ENCODE measurements at regions not wholly inside any gene's neighbourhood (a gene's known extent, or its start where the extent isn't known, plus 50 kb on each side); places are given as distances from the start of the nearest gene placed in this dataset.
"Not testable (repeated sequence)": the region's sequence is repeated elsewhere in the genome, so short reads cannot be mapped to it uniquely, and the experiment has no call there.

- H3K27me3 Mint-ChIP-seq (ENCODE audit: low read depth in 3 of 3); H3K36me3 ChIP-seq (replicated peaks in 1 of 2; ENCODE audit: control insufficient read depth in 1 of 2, insufficient read depth in 2 of 2, low read length in 2 of 2); H3K9me3 ChIP-seq (replicated peaks in 1 of 2; ENCODE audit: control insufficient read depth in 1 of 2, insufficient read depth in 1 of 2, low read length in 2 of 2); H3K4me2 ChIP-seq (replicated peaks; ENCODE audit: extremely low read depth, low read length, poor library complexity, severe bottlenecking); H3K79me2 ChIP-seq (ENCODE audit: insufficient read depth, low read length); H3K9me3 Mint-ChIP-seq; H3K27me3 ChIP-seq (ENCODE audit: control insufficient read depth in 2 of 2, insufficient read depth in 2 of 2, low read length in 2 of 2); DNase-seq; intact Hi-C loops (cut with micrococcal nuclease); H4K20me1 ChIP-seq (ENCODE audit: insufficient read depth, low read length); H3K4me1 Mint-ChIP-seq; H3K27ac ChIP-seq (ENCODE audit: low read depth in 1 of 2, low read length in 2 of 2); H3K36me3 Mint-ChIP-seq; H3K4me3 Mint-ChIP-seq; H3K4me1 ChIP-seq (ENCODE audit: control insufficient read depth in 1 of 2, insufficient read depth in 2 of 2, low read length in 2 of 2); H3K27ac Mint-ChIP-seq; H2AFZ ChIP-seq (ENCODE audit: insufficient read depth, low read depth, low read length, poor library complexity, severe bottlenecking); H3K9ac ChIP-seq (ENCODE audit: insufficient read depth, low read length, poor library complexity, severe bottlenecking); H3K4me3 ChIP-seq (replicated peaks in 1 of 3; ENCODE audit: low read depth in 2 of 3, low read length in 3 of 3): not testable (repeated sequence)
- WGBS (ENCODE audit: insufficient coverage) = no CpG with 5 or more reads among the region's 12 CpGs
Observed at GRCh38 chr21:6077358-6077757, 4444.0 kb upstream of the TPTE start.

- H3K36me3 ChIP-seq (replicated peaks in 1 of 2; ENCODE audit: control insufficient read depth in 1 of 2, insufficient read depth in 2 of 2, low read length in 2 of 2); H3K79me2 ChIP-seq (ENCODE audit: insufficient read depth, low read length); H3K27me3 Mint-ChIP-seq (ENCODE audit: low read depth in 3 of 3); H3K36me3 Mint-ChIP-seq; H3K4me2 ChIP-seq (replicated peaks; ENCODE audit: extremely low read depth, low read length, poor library complexity, severe bottlenecking); H3K4me3 Mint-ChIP-seq; H3K4me1 ChIP-seq (ENCODE audit: control insufficient read depth in 1 of 2, insufficient read depth in 2 of 2, low read length in 2 of 2); intact Hi-C loops (cut with micrococcal nuclease); H4K20me1 ChIP-seq (ENCODE audit: insufficient read depth, low read length); H2AFZ ChIP-seq (ENCODE audit: insufficient read depth, low read depth, low read length, poor library complexity, severe bottlenecking); H3K9ac ChIP-seq (ENCODE audit: insufficient read depth, low read length, poor library complexity, severe bottlenecking); H3K27ac ChIP-seq (ENCODE audit: low read depth in 1 of 2, low read length in 2 of 2); DNase-seq; H3K4me1 Mint-ChIP-seq; H3K9me3 Mint-ChIP-seq; H3K27me3 ChIP-seq (ENCODE audit: control insufficient read depth in 2 of 2, insufficient read depth in 2 of 2, low read length in 2 of 2); H3K27ac Mint-ChIP-seq; H3K9me3 ChIP-seq (replicated peaks in 1 of 2; ENCODE audit: control insufficient read depth in 1 of 2, insufficient read depth in 1 of 2, low read length in 2 of 2); H3K4me3 ChIP-seq (replicated peaks in 1 of 3; ENCODE audit: low read depth in 2 of 3, low read length in 3 of 3): not testable (repeated sequence)
- WGBS (ENCODE audit: insufficient coverage) = no CpG with 5 or more reads among the region's 12 CpGs
Observed at GRCh38 chr21:6078902-6079301, 4442.5 kb upstream of the TPTE start.

- H3K27me3 ChIP-seq (ENCODE audit: control insufficient read depth in 2 of 2, insufficient read depth in 2 of 2, low read length in 2 of 2); H3K36me3 Mint-ChIP-seq; H4K20me1 ChIP-seq (ENCODE audit: insufficient read depth, low read length); H3K79me2 ChIP-seq (ENCODE audit: insufficient read depth, low read length); H3K9me3 ChIP-seq (replicated peaks in 1 of 2; ENCODE audit: control insufficient read depth in 1 of 2, insufficient read depth in 1 of 2, low read length in 2 of 2); H3K36me3 ChIP-seq (replicated peaks in 1 of 2; ENCODE audit: control insufficient read depth in 1 of 2, insufficient read depth in 2 of 2, low read length in 2 of 2); H3K27ac Mint-ChIP-seq; H3K4me3 Mint-ChIP-seq; H2AFZ ChIP-seq (ENCODE audit: insufficient read depth, low read depth, low read length, poor library complexity, severe bottlenecking); H3K27ac ChIP-seq (ENCODE audit: low read depth in 1 of 2, low read length in 2 of 2); intact Hi-C loops (cut with micrococcal nuclease); H3K9me3 Mint-ChIP-seq; H3K4me1 ChIP-seq (ENCODE audit: control insufficient read depth in 1 of 2, insufficient read depth in 2 of 2, low read length in 2 of 2); DNase-seq; H3K4me1 Mint-ChIP-seq; H3K9ac ChIP-seq (ENCODE audit: insufficient read depth, low read length, poor library complexity, severe bottlenecking); H3K27me3 Mint-ChIP-seq (ENCODE audit: low read depth in 3 of 3); H3K4me3 ChIP-seq (replicated peaks in 1 of 3; ENCODE audit: low read depth in 2 of 3, low read length in 3 of 3); H3K4me2 ChIP-seq (replicated peaks; ENCODE audit: extremely low read depth, low read length, poor library complexity, severe bottlenecking): not testable (repeated sequence)
- WGBS (ENCODE audit: insufficient coverage) = no CpG with 5 or more reads among the region's 34 CpGs
Observed at GRCh38 chr21:6080941-6081655, 4440.3 kb upstream of the TPTE start.

- H3K9me3 Mint-ChIP-seq; H3K36me3 Mint-ChIP-seq; H3K4me1 ChIP-seq (ENCODE audit: control insufficient read depth in 1 of 2, insufficient read depth in 2 of 2, low read length in 2 of 2); DNase-seq; H3K36me3 ChIP-seq (replicated peaks in 1 of 2; ENCODE audit: control insufficient read depth in 1 of 2, insufficient read depth in 2 of 2, low read length in 2 of 2); H3K4me2 ChIP-seq (replicated peaks; ENCODE audit: extremely low read depth, low read length, poor library complexity, severe bottlenecking); H3K9me3 ChIP-seq (replicated peaks in 1 of 2; ENCODE audit: control insufficient read depth in 1 of 2, insufficient read depth in 1 of 2, low read length in 2 of 2); H3K4me1 Mint-ChIP-seq; H3K27me3 ChIP-seq (ENCODE audit: control insufficient read depth in 2 of 2, insufficient read depth in 2 of 2, low read length in 2 of 2); intact Hi-C loops (cut with micrococcal nuclease); H4K20me1 ChIP-seq (ENCODE audit: insufficient read depth, low read length); H3K27ac ChIP-seq (ENCODE audit: low read depth in 1 of 2, low read length in 2 of 2); H3K27me3 Mint-ChIP-seq (ENCODE audit: low read depth in 3 of 3); H2AFZ ChIP-seq (ENCODE audit: insufficient read depth, low read depth, low read length, poor library complexity, severe bottlenecking); H3K79me2 ChIP-seq (ENCODE audit: insufficient read depth, low read length); H3K4me3 Mint-ChIP-seq; H3K4me3 ChIP-seq (replicated peaks in 1 of 3; ENCODE audit: low read depth in 2 of 3, low read length in 3 of 3); H3K9ac ChIP-seq (ENCODE audit: insufficient read depth, low read length, poor library complexity, severe bottlenecking); H3K27ac Mint-ChIP-seq: not testable (repeated sequence)
- no CpG with 5 or more reads among the region's 12 CpGs for WGBS (ENCODE audit: insufficient coverage)
Observed at GRCh38 chr21:6082166-6082565, 4439.2 kb upstream of the TPTE start.
